ENCODE measurements at regions not wholly inside any gene's neighbourhood (a gene's known extent, or its start where the extent isn't known, plus 50 kb on each side); places are given as distances from the start of the nearest gene placed in this dataset.

DNA sequence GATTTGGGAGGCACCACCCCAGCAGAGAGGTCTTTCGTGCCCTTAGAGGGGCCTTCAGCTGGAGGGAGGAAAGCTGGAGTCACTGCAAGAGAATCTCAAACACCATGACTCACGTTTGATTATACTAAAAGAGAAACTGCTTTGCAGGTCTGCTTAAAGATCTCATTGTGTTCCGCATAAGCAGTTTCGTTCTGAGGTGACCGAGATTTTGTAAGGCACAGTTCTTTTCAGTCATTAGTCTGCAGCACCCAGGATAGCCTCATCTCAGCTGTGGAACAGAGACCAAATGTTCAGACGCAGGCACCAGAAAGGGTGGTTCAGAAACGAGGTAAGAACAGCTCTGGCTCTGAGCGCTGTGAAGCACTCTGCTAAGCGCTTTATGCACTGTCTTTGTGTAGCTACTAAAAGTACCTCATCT lies 71.2 kb upstream of the GTF3A start:
- FAIRE-seq (peak; percentile 15), ATAC-seq (peak; percentile 58), DNase-seq (ENCODE audit: low spot score) (peak; percentile 30)
- CTCF ChIA-PET (ENCODE audit: low intra/inter-chr PET ratio, low total read pairs), result no interaction called here
- 6% methylated on average over 9 of the region's 9 CpGs for WGBS (ENCODE audit: low lambda C conversion rate)
- H3K4me2 ChIP-seq (ENCODE audit: low read depth, low read length), result peak overlapping the region; percentile 79
- H3K36me3 ChIP-seq (replicated peaks in 1 of 2; ENCODE audit: control insufficient read depth in 1 of 2, insufficient read depth in 2 of 2, low read length in 2 of 2), result no peaks in the 10 kb centered on the region
- intact Hi-C loops (cut with micrococcal nuclease; ENCODE audit: unreplicated experiment), result no loop called here
- POLR2A ChIA-PET, result interaction anchor here (0.6 to 0.9 kb wide), 2 partner anchors 11 to 83 kb away, joined by 3 to 4 read pairs; partner anchors contain the start of gene RASL11A
- H3K27me3 ChIP-seq (ENCODE audit: control insufficient read depth in 1 of 2, insufficient read depth in 2 of 2, low read length in 2 of 2), result peaks cover 0 to 20% of the 10 kb centered on the region in 2 experiments; a peak in 3 of 5 replicates
- H3K79me2 ChIP-seq (ENCODE audit: insufficient read depth, low read length), result no peaks in the 10 kb centered on the region
- peaks cover 29% of the 10 kb centered on the region for H3K4me1 ChIP-seq (ENCODE audit: insufficient read depth, low read length)
- H3K9ac ChIP-seq (ENCODE audit: insufficient read depth, low read depth, low read length), result peak overlapping the region; percentile 36; the same call in 1 of the 2 replicates
- H2AFZ ChIP-seq (ENCODE audit: low read length), result no peak overlapping the region
- BruUV-seq (replicated peaks), result no TSS peak
- H3K4me3 ChIP-seq (replicated peaks in 1 of 3; ENCODE audit: insufficient read depth in 1 of 3, low read depth in 2 of 3, low read length in 3 of 3), result peak overlapping the region; percentile 22 to 61 (median 40)
- H3K9me3 ChIP-seq (ENCODE audit: low read length), result no peaks in the 10 kb centered on the region
- H3K27ac ChIP-seq (ENCODE audit: extremely low read length, insufficient read depth, low read length), result no peak overlapping the region
- in situ Hi-C loops (cut with HindIII; ENCODE audit: extremely low pct_ligation_motif_present, low pct_unique_long_range_greater_than_20kb), result no loop called here
- no peaks in the 10 kb centered on the region for H4K20me1 ChIP-seq (ENCODE audit: insufficient read depth, low read length)
- TF ChIP-seq ERF (CRISPR knock-in tag; IDR thresholded peaks at IDR 0.05) (no peak), ZNF292 (CRISPR knock-in tag; IDR thresholded peaks at IDR 0.05; ENCODE audit: borderline replicate concordance, low read depth) (peak; percentile 57; the same call in 1 of the 2 replicates), ZFAT (CRISPR knock-in tag; conservative IDR thresholded peaks at IDR 0.05) (peak; percentile 94), POLR2AphosphoS2 (IDR thresholded peaks at IDR 0.05; ENCODE audit: low read depth, low read length) (no peak), HOXA7 (CRISPR knock-in tag; IDR thresholded peaks at IDR 0.05) (no peak), ZBTB38 (CRISPR knock-in tag; IDR thresholded peaks at IDR 0.05) (no peak), ZNF335 (CRISPR knock-in tag; IDR thresholded peaks at IDR 0.05) (no peak), TEAD2 (CRISPR knock-in tag; IDR thresholded peaks at IDR 0.05) (no peak), ZNF850 (CRISPR knock-in tag; conservative IDR thresholded peaks at IDR 0.05) (no peak), NR2C2 (CRISPR knock-in tag; IDR thresholded peaks at IDR 0.05; ENCODE audit: borderline replicate concordance) (no peak), RARA (CRISPR knock-in tag; IDR thresholded peaks at IDR 0.05) (no peak), NR2F1 (CRISPR knock-in tag; IDR thresholded peaks at IDR 0.05) (no peak), ZFP36L2 (CRISPR knock-in tag; IDR thresholded peaks at IDR 0.05) (no peak), PLSCR1 (CRISPR knock-in tag; IDR thresholded peaks at IDR 0.05; ENCODE audit: borderline replicate concordance) (no peak), GMEB2 (CRISPR knock-in tag; IDR thresholded peaks at IDR 0.05; ENCODE audit: low read depth) (no peak), BRCA1 (CRISPR knock-in tag; IDR thresholded peaks at IDR 0.05) (no peak), CREB1 (IDR thresholded peaks at IDR 0.05) (no peak), CREB1 (CRISPR knock-in tag; IDR thresholded peaks at IDR 0.05) (no peak), BCL3 (CRISPR knock-in tag; IDR thresholded peaks at IDR 0.05) (no peak), ZNF549 (CRISPR knock-in tag; IDR thresholded peaks at IDR 0.05) (no peak)
- TF ChIP-seq, protein P1, sequence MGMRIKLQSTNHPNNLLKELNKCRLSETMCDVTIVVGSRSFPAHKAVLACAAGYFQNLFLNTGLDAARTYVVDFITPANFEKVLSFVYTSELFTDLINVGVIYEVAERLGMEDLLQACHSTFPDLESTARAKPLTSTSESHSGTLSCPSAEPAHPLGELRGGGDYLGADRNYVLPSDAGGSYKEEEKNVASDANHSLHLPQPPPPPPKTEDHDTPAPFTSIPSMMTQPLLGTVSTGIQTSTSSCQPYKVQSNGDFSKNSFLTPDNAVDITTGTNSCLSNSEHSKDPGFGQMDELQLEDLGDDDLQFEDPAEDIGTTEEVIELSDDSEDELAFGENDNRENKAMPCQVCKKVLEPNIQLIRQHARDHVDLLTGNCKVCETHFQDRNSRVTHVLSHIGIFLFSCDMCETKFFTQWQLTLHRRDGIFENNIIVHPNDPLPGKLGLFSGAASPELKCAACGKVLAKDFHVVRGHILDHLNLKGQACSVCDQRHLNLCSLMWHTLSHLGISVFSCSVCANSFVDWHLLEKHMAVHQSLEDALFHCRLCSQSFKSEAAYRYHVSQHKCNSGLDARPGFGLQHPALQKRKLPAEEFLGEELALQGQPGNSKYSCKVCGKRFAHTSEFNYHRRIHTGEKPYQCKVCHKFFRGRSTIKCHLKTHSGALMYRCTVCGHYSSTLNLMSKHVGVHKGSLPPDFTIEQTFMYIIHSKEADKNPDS (CRISPR knock-in tag; IDR thresholded peaks at IDR 0.05), result no peak
